ENCODE measurements at regions not wholly inside any gene's neighbourhood (a gene's known extent, or its start where the extent isn't known, plus 50 kb on each side); places are given as distances from the start of the nearest gene placed in this dataset.
A peak's percentile ranks its signal among the peaks of the same experiment; 100 is the strongest.

GRCh38 chrX:120819126-120819525 is 56.5 kb downstream of the CT47B1 start:
- H3K27me3 Mint-ChIP-seq (ENCODE audit: low read depth) = peaks cover 28% of the 10 kb centered on the region
- H3K27ac Mint-ChIP-seq = no peak overlapping the region
- no peak overlapping the region for H3K4me3 Mint-ChIP-seq
- ATAC-seq (replicated peaks in 1 of 2) = no peak
- no peak for DNase-seq
- H3K9me3 Mint-ChIP-seq = peaks cover 0 to 3% of the 10 kb centered on the region in 2 donors
- no peaks in the 10 kb centered on the region for H3K4me1 Mint-ChIP-seq (ENCODE audit: low read depth)
- H3K36me3 Mint-ChIP-seq (ENCODE audit: insufficient read depth in 2 of 2) = no peaks in the 10 kb centered on the region

GRCh38 chrX:120813982-120814381 is 61.7 kb downstream of the CT47B1 start:
- Mint-ChIP-seq H3K36me3 (ENCODE audit: insufficient read depth in 2 of 2) (peaks cover 0 to 3% of the 10 kb centered on the region in 2 donors), H3K9me3 (peaks cover 0 to 4% of the 10 kb centered on the region in 2 donors), H3K4me3 (no peak overlapping the region), H3K4me1 (ENCODE audit: low read depth) (no peaks in the 10 kb centered on the region), H3K27me3 (ENCODE audit: low read depth) (peaks cover 42% of the 10 kb centered on the region), H3K27ac (no peak overlapping the region)
- no peak for ATAC-seq (replicated peaks in 1 of 2)
- DNase-seq = no peak

GRCh38 chrX:120801426-120801825 is 74.2 kb downstream of the CT47B1 start:
- H3K4me1 Mint-ChIP-seq (ENCODE audit: low read depth) = peaks cover 38% of the 10 kb centered on the region
- H3K27ac Mint-ChIP-seq = no peak overlapping the region
- H3K9me3 Mint-ChIP-seq = no peaks in the 10 kb centered on the region
- H3K4me3 Mint-ChIP-seq = no peak overlapping the region
- no peaks in the 10 kb centered on the region for H3K36me3 Mint-ChIP-seq (ENCODE audit: insufficient read depth in 2 of 2)
- peaks cover 12% of the 10 kb centered on the region for H3K27me3 Mint-ChIP-seq (ENCODE audit: low read depth)
- DNase-seq (no peak), ATAC-seq (replicated peaks in 1 of 2) (no peak)

- Mint-ChIP-seq H3K4me1 (ENCODE audit: low read depth) (peaks cover 52% of the 10 kb centered on the region), H3K9me3 (no peaks in the 10 kb centered on the region), H3K4me3 (peak overlapping the region in 1 of 2 donors; percentile 44), H3K36me3 (ENCODE audit: insufficient read depth in 2 of 2) (no peaks in the 10 kb centered on the region), H3K27ac (peak overlapping the region; percentile 50), H3K27me3 (ENCODE audit: low read depth) (no peaks in the 10 kb centered on the region)
- peak; percentile 66 to 67 for ATAC-seq (replicated peaks in 1 of 2)
- DNase-seq = no peak
These were observed 78.3 kb downstream of the CT47B1 start for GRCh38 chrX:120797188-120797851.

GRCh38 chrX:120795301-120795700 is 80.4 kb downstream of the CT47B1 start:
- H3K27me3 Mint-ChIP-seq (ENCODE audit: low read depth) = no peaks in the 10 kb centered on the region

GRCh38 chrX:120794525-120794975 is 81.1 kb downstream of the CT47B1 start:
- Mint-ChIP-seq H3K4me1 (ENCODE audit: low read depth) (peaks cover 51% of the 10 kb centered on the region), H3K9me3 (no peaks in the 10 kb centered on the region), H3K27me3 (ENCODE audit: low read depth) (no peaks in the 10 kb centered on the region), H3K27ac (peak overlapping the region; percentile 67), H3K36me3 (ENCODE audit: insufficient read depth in 2 of 2) (no peaks in the 10 kb centered on the region), H3K4me3 (no peak overlapping the region)
- DNase-seq (no peak), ATAC-seq (replicated peaks in 1 of 2) (no peak)

More at GRCh38 chrX:120795301-120795700, 80.4 kb downstream of the CT47B1 start:
- no peak overlapping the region for H3K27ac Mint-ChIP-seq
- no peak overlapping the region for H3K4me3 Mint-ChIP-seq
- peaks cover 54% of the 10 kb centered on the region for H3K4me1 Mint-ChIP-seq (ENCODE audit: low read depth)
- DNase-seq (no peak), ATAC-seq (replicated peaks in 1 of 2) (no peak)
- H3K9me3 Mint-ChIP-seq = no peaks in the 10 kb centered on the region
- H3K36me3 Mint-ChIP-seq (ENCODE audit: insufficient read depth in 2 of 2) = no peaks in the 10 kb centered on the region

GRCh38 chrX:120793098-120793497 is 82.6 kb downstream of the CT47B1 start:
- H3K27ac Mint-ChIP-seq = peak overlapping the region; percentile 5
- H3K4me1 Mint-ChIP-seq (ENCODE audit: low read depth) = peaks cover 45% of the 10 kb centered on the region
- no peaks in the 10 kb centered on the region for H3K27me3 Mint-ChIP-seq (ENCODE audit: low read depth)

GRCh38 chrX:120791013-120791643 is 84.5 kb downstream of the CT47B1 start:
- peak overlapping the region; percentile 68 to 83 for H3K4me3 Mint-ChIP-seq
- no peak overlapping the region for H3K27ac Mint-ChIP-seq
- DNase-seq (peak; percentile 4 to 7), ATAC-seq (replicated peaks in 1 of 2) (peak in 1 of 2 donors; percentile 9)
- H3K9me3 Mint-ChIP-seq = no peaks in the 10 kb centered on the region
- peaks cover 29% of the 10 kb centered on the region for H3K4me1 Mint-ChIP-seq (ENCODE audit: low read depth)
- H3K36me3 Mint-ChIP-seq (ENCODE audit: insufficient read depth in 2 of 2) = no peaks in the 10 kb centered on the region
- H3K27me3 Mint-ChIP-seq (ENCODE audit: low read depth) = no peaks in the 10 kb centered on the region

More at GRCh38 chrX:120793098-120793497, 82.6 kb downstream of the CT47B1 start:
- no peak for DNase-seq
- Mint-ChIP-seq H3K9me3 (no peaks in the 10 kb centered on the region), H3K36me3 (ENCODE audit: insufficient read depth in 2 of 2) (no peaks in the 10 kb centered on the region), H3K4me3 (no peak overlapping the region)
- no peak for ATAC-seq (replicated peaks in 1 of 2)

- no peaks in the 10 kb centered on the region for H3K9me3 Mint-ChIP-seq
- ATAC-seq (replicated peaks in 1 of 2) = peak; percentile 43 to 52
- peaks cover 24% of the 10 kb centered on the region for H3K4me1 Mint-ChIP-seq (ENCODE audit: low read depth)
- H3K27ac Mint-ChIP-seq = peak overlapping the region; percentile 68
- no peaks in the 10 kb centered on the region for H3K36me3 Mint-ChIP-seq (ENCODE audit: insufficient read depth in 2 of 2)
- no peak for DNase-seq
- peak overlapping the region; percentile 68 to 83 for H3K4me3 Mint-ChIP-seq
- no peaks in the 10 kb centered on the region for H3K27me3 Mint-ChIP-seq (ENCODE audit: low read depth)
These were observed 85.1 kb downstream of the CT47B1 start for GRCh38 chrX:120790552-120790951.

GRCh38 chrX:120790118-120790517 is 85.5 kb downstream of the CT47B1 start:
- peak; percentile 74 to 78 for ATAC-seq (replicated peaks in 1 of 2)
- H3K4me1 Mint-ChIP-seq (ENCODE audit: low read depth) = peaks cover 24% of the 10 kb centered on the region
- peak overlapping the region; percentile 68 to 83 for H3K4me3 Mint-ChIP-seq
- H3K27ac Mint-ChIP-seq = peak overlapping the region; percentile 68
- no peaks in the 10 kb centered on the region for H3K9me3 Mint-ChIP-seq
- DNase-seq = peak; percentile 9 to 19
- H3K27me3 Mint-ChIP-seq (ENCODE audit: low read depth) = peaks cover 3% of the 10 kb centered on the region
- no peaks in the 10 kb centered on the region for H3K36me3 Mint-ChIP-seq (ENCODE audit: insufficient read depth in 2 of 2)

- H3K27ac Mint-ChIP-seq = no peak overlapping the region
- H3K4me1 Mint-ChIP-seq (ENCODE audit: low read depth) = peaks cover 6% of the 10 kb centered on the region
- H3K4me3 Mint-ChIP-seq = no peak overlapping the region
- H3K9me3 Mint-ChIP-seq = peaks cover under 1 to 1% of the 10 kb centered on the region in 2 donors
- peaks cover 0 to under 1% of the 10 kb centered on the region in 2 donors for H3K36me3 Mint-ChIP-seq (ENCODE audit: insufficient read depth in 2 of 2)
- ATAC-seq (replicated peaks in 1 of 2) = no peak
- DNase-seq = no peak
- peaks cover 10% of the 10 kb centered on the region for H3K27me3 Mint-ChIP-seq (ENCODE audit: low read depth)
These were observed 94.3 kb downstream of the CT47B1 start for GRCh38 chrX:120781403-120781802.

- ATAC-seq (replicated peaks in 1 of 2) = no peak
- no peak for DNase-seq
- Mint-ChIP-seq H3K4me1 (ENCODE audit: low read depth) (no peaks in the 10 kb centered on the region), H3K4me3 (no peak overlapping the region), H3K27ac (no peak overlapping the region), H3K36me3 (ENCODE audit: insufficient read depth in 2 of 2) (peaks cover 0 to 3% of the 10 kb centered on the region in 2 donors), H3K27me3 (ENCODE audit: low read depth) (peaks cover 13% of the 10 kb centered on the region), H3K9me3 (peaks cover 2% of the 10 kb centered on the region in 2 donors)
These were observed 99.7 kb downstream of the CT47B1 start for GRCh38 chrX:120775959-120776358.

- H3K36me3 Mint-ChIP-seq (ENCODE audit: insufficient read depth in 2 of 2) = peaks cover 0 to 3% of the 10 kb centered on the region in 2 donors
- no peak for DNase-seq
- H3K9me3 Mint-ChIP-seq = peaks cover 2% of the 10 kb centered on the region in 2 donors
- no peaks in the 10 kb centered on the region for H3K4me1 Mint-ChIP-seq (ENCODE audit: low read depth)
- peaks cover 13% of the 10 kb centered on the region for H3K27me3 Mint-ChIP-seq (ENCODE audit: low read depth)
- no peak overlapping the region for H3K27ac Mint-ChIP-seq
- no peak overlapping the region for H3K4me3 Mint-ChIP-seq
- ATAC-seq (replicated peaks in 1 of 2) = no peak
These were observed 101.1 kb downstream of the CT47B1 start for GRCh38 chrX:120774606-120775005.

Measured in activated T-cell treated with anti-CD3 and anti-CD28 coated beads, Interleukin-2, amount 50 U/mL, for 72 hours (primary cell).